ENCODE measurements at regions not wholly inside any gene's neighbourhood (a gene's known extent, or its start where the extent isn't known, plus 50 kb on each side); places are given as distances from the start of the nearest gene placed in this dataset.

DNA sequence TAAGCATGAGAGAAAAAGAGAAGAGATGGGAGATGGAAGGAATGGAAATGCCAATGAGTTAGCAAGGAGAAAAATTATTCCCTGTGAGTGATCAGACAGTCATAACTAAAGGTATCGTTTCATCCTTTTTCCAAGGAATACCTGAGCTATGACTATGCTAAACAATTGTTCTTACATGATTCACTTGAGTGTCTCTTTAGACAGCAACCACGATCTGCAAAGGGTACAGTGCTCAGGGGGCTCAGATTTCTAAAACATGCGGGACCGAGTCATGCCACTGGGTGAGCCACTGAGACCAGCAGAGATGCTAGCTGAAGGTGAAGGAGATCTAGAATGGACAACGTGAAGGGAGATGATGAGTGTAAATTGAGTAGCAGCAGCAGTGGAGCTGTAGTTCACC, 78.0 kb upstream of the CTTNBP2 start:
- no peak for TF ChIP-seq CTCF (IDR thresholded peaks at IDR 0.05)
- intact Hi-C loops (cut with DNase I, micrococcal nuclease) = no loop called here

GRCh38 chr7:117951691-117952280, 78.5 kb upstream of the CTTNBP2 start:
- Histone ChIP-seq H3K4me3 (no peak overlapping the region), H3K9me3 (no peaks in the 10 kb centered on the region), H3K4me1 (ENCODE audit: low read depth) (peaks cover 8% of the 10 kb centered on the region), H3K36me3 (ENCODE audit: low read depth) (no peaks in the 10 kb centered on the region)
- intact Hi-C loops (cut with DNase I, micrococcal nuclease) = no loop called here
- ATAC-seq = no peak
- no peak for TF ChIP-seq CTCF (IDR thresholded peaks at IDR 0.05)
- no peak for DNase-seq

More for the DNA sequence above, 78.0 kb upstream of the CTTNBP2 start:
- Histone ChIP-seq H3K4me1 (ENCODE audit: low read depth) (peaks cover 8% of the 10 kb centered on the region), H3K9me3 (no peaks in the 10 kb centered on the region), H3K4me3 (no peak overlapping the region), H3K36me3 (ENCODE audit: low read depth) (no peaks in the 10 kb centered on the region)
- ATAC-seq (no peak), DNase-seq (no peak)

- DNase-seq = no peak
- Histone ChIP-seq H3K36me3 (ENCODE audit: low read depth) (no peaks in the 10 kb centered on the region), H3K9me3 (no peaks in the 10 kb centered on the region), H3K4me3 (no peak overlapping the region), H3K4me1 (ENCODE audit: low read depth) (peaks cover 8% of the 10 kb centered on the region)
- no peak for TF ChIP-seq CTCF (IDR thresholded peaks at IDR 0.05)
- intact Hi-C loops (cut with DNase I, micrococcal nuclease) = no loop called here
- ATAC-seq = no peak
These were observed 81.8 kb upstream of the CTTNBP2 start for GRCh38 chr7:117955046-117955445.

DNA sequence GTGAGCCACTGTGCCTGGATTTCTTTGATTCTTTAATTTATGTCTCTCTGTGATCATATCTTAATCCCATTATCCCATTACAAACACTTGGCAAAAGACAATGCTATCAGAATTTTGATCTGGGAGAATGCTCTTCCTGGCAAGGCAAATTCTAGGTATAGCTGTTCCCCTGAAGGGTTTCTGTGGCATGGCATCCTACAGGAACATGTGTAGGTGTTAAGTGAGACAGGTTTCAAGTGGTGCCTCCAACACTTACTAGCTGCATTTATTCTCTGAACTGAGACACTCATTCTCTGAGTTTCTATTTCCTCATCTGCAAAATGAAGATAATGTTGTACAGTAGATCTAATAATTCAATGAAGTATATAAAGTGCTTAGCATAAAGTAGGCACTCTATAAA, 87.1 kb upstream of the CTTNBP2 start:
- TF ChIP-seq CTCF (IDR thresholded peaks at IDR 0.05) = no peak
- Histone ChIP-seq H3K4me1 (ENCODE audit: low read depth) (no peaks in the 10 kb centered on the region), H3K4me3 (no peak overlapping the region), H3K9me3 (no peaks in the 10 kb centered on the region), H3K36me3 (ENCODE audit: low read depth) (no peaks in the 10 kb centered on the region)
- ATAC-seq = no peak
- intact Hi-C loops (cut with DNase I, micrococcal nuclease) = no loop called here
- DNase-seq = no peak

- DNase-seq (no peak), ATAC-seq (no peak)
- H3K4me1 ChIP-seq (ENCODE audit: low read depth) = no peaks in the 10 kb centered on the region
- no peak for TF ChIP-seq CTCF (IDR thresholded peaks at IDR 0.05)
- H3K9me3 ChIP-seq = no peaks in the 10 kb centered on the region
- H3K4me3 ChIP-seq = no peak overlapping the region
- intact Hi-C loops (cut with DNase I, micrococcal nuclease) = no loop called here
- H3K36me3 ChIP-seq (ENCODE audit: low read depth) = no peaks in the 10 kb centered on the region
These were observed 88.0 kb upstream of the CTTNBP2 start for GRCh38 chr7:117961235-117961634.
